Right lobe of liver (tissue), 6 donors: ENCODE measurements at regions not wholly inside any gene's neighbourhood (a gene's known extent, or its start where the extent isn't known, plus 50 kb on each side); places are given as distances from the start of the nearest gene placed in this dataset.

Experiments
- ATAC-seq, 4 donors: fragments of 200-7000 bp; cut with Tn5 transposase; one replicate each; pipeline ENCODE4 v1.9.1; 2020; ENCODE audit warnings: mild to moderate bottlenecking in 4 of 4, moderate library complexity in 4 of 4
- DNase-seq, 3 donors: peaks; one replicate each; pipeline ENCODE4 v3.0.0-alpha.2; 2020
- H3K27ac ChIP-seq, 3 donors: fragments of 200-600 bp; one replicate each; pipeline ENCODE4 v1.8.0; 2022
- H3K27me3 ChIP-seq, 2 donors: fragments of 200-600 bp; one replicate each; pipeline ENCODE4 v1.8.0; 2022
- H3K36me3 ChIP-seq, 4 donors: fragments of 200-600 bp; sonication (generic) in 1 of 4; one replicate each; pipeline versions ENCODE4 v1.5.1 to v1.8.0; 2017 to 2022; ENCODE audit warnings: control low read depth in 1 of 4
- H3K4me1 ChIP-seq, 4 donors: fragments of 200-600 bp; sonication (generic) in 1 of 4; one replicate each; pipeline versions ENCODE4 v1.5.1 to v1.8.0; 2017 to 2022; ENCODE audit warnings: control low read depth in 1 of 4
- H3K4me3 ChIP-seq, 3 donors: fragments of 200-600 bp; one replicate each; pipeline ENCODE4 v1.8.0; 2022
- H3K9me3 ChIP-seq, 4 donors: fragments of 200-600 bp; sonication (generic) in 1 of 4; one replicate each; pipeline versions ENCODE4 v1.5.1 to v1.8.0; 2017 to 2022; ENCODE audit warnings: control low read depth in 1 of 4
- POLR2A ChIP-seq: fragments of 450-650 bp; IDR thresholded peaks from one replicate; pipeline ENCODE4 v1.6.1; 2017; ENCODE audit warnings: antibody characterized with exemption, mild to moderate bottlenecking
- WGBS: methylation state at CpG from one replicate; pipeline ENCODE4 v1.1.6; 2018; ENCODE audit warnings: low coverage, low lambda C conversion rate; ENCODE audit not compliant: insufficient coverage; ENCODE audit errors: missing lambda C conversion rate; 5-methylcytosine and 5-hydroxymethylcytosine counted together
- intact Hi-C, 2 donors: fragments of 100-400 bp; cut with DNase I; formaldehyde crosslinking; loops; one replicate each; pipeline versions ENCODE4 v1.11.2 to v1.14.1; 2022
- TF ChIP-seq, protein P1 (sequence below), 4 donors: fragments of 200-600 bp in 3 of 4; fragments of 450-650 bp in 1 of 4; IDR thresholded peaks; one replicate each; pipeline versions ENCODE4 v1.5.1 to v1.8.0; 2016 to 2022; ENCODE audit warnings: antibody characterized with exemption in 4 of 4, mild to moderate bottlenecking in 2 of 4
- donor health status: DM: no; HTN: yes; CAD: no.
- donor health status: DM: no; HTN: no; CAD: no.
- donor health status: DM: no; HTN: no; CAD: no.
- donor health status: DM: no; HTN: yes; CAD: no.
- donor health status: DM: no; HTN: yes; CAD: no.

DNA sequence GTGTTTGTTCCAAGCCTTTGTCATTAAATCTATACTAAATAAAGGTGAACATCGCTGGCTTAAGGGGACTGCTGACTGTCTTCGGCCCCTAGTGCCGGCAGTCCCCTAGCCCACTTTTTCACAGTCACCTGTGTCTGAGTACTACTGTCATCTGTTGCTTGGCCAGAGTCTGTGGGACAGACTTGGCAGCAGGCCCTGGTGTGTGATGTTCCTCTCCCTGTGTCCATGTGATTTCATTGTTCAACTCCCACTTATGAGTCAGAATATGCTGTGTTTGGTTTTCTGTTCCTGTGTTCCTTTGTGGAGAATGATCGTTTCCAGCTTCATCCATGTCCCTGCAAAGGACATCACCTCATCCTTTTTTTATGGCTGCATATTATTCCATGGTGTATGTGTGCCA lies 133.4 kb downstream of the HAO1 start:
- Histone ChIP-seq H3K4me3 (no peak overlapping the region), H3K27ac (no peak overlapping the region), H3K27me3 (no peaks in the 10 kb centered on the region), H3K4me1 (no peaks in the 10 kb centered on the region), H3K36me3 (no peaks in the 10 kb centered on the region), H3K9me3 (no peaks in the 10 kb centered on the region)
- intact Hi-C loops = no loop called here
- 70% methylated on average over 2 of the region's 4 CpGs for WGBS
- ATAC-seq = no peak
- no peak for DNase-seq
- no peak for TF ChIP-seq POLR2A
- TF ChIP-seq, protein P1, sequence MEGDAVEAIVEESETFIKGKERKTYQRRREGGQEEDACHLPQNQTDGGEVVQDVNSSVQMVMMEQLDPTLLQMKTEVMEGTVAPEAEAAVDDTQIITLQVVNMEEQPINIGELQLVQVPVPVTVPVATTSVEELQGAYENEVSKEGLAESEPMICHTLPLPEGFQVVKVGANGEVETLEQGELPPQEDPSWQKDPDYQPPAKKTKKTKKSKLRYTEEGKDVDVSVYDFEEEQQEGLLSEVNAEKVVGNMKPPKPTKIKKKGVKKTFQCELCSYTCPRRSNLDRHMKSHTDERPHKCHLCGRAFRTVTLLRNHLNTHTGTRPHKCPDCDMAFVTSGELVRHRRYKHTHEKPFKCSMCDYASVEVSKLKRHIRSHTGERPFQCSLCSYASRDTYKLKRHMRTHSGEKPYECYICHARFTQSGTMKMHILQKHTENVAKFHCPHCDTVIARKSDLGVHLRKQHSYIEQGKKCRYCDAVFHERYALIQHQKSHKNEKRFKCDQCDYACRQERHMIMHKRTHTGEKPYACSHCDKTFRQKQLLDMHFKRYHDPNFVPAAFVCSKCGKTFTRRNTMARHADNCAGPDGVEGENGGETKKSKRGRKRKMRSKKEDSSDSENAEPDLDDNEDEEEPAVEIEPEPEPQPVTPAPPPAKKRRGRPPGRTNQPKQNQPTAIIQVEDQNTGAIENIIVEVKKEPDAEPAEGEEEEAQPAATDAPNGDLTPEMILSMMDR (IDR thresholded peaks at IDR 0.05) = no peak

DNA sequence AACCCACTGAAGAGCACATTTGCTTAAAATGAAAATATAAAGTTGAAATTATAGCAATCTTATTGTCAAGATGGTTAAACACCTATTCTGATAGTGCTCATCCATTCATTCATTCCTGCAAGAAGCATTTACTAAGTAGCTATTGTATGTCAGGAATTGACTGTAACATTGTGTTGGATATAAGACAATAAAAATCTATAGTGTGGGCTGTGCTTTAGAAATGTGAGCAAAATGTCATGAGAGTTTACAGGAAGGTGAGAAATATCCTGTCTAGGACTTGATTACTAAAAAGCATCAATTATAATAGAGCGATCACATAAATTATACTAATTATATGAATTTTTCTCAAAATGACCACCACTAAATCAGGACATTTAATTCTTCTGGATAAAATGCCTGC lies 123.0 kb downstream of the HAO1 start:
- DNase-seq = no peak
- WGBS = 80% methylated on average over 1 of the region's 1 CpG
- Histone ChIP-seq H3K9me3 (no peaks in the 10 kb centered on the region), H3K36me3 (no peaks in the 10 kb centered on the region), H3K4me1 (no peaks in the 10 kb centered on the region), H3K27ac (no peak overlapping the region), H3K4me3 (no peak overlapping the region), H3K27me3 (no peaks in the 10 kb centered on the region)
- intact Hi-C loops = no loop called here
- TF ChIP-seq, protein P1 (IDR thresholded peaks at IDR 0.05) = no peak
- no peak for TF ChIP-seq POLR2A
- no peak for ATAC-seq

DNA sequence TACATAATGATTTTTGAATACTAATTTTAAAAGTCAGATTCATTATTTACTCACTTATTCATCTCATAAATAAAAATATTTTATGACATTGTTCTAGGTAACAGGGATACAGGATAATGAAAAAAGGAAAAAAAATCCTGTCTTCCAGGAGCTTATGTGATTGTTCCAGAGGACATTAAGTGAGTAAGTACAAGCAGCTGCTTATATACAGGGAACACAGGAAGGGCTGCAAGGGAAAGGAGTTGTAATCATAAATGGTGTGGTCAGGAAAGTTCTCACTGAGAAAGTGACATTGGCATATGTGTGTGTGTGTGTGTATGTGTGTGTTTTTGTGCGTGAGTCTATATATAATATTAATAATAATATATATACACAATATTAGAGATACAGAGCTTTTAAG lies 121.8 kb downstream of the HAO1 start:
- H3K9me3 ChIP-seq = no peaks in the 10 kb centered on the region
- WGBS = 67% methylated on average over 1 of the region's 1 CpG
- ATAC-seq (no peak), DNase-seq (no peak)
- H3K4me3 ChIP-seq = no peak overlapping the region
- H3K36me3 ChIP-seq = no peaks in the 10 kb centered on the region
- H3K27ac ChIP-seq = no peak overlapping the region
- H3K27me3 ChIP-seq = no peaks in the 10 kb centered on the region
- H3K4me1 ChIP-seq = no peaks in the 10 kb centered on the region
- intact Hi-C loops = no loop called here
- TF ChIP-seq POLR2A = no peak
- TF ChIP-seq, protein P1 (IDR thresholded peaks at IDR 0.05) = no peak

DNA sequence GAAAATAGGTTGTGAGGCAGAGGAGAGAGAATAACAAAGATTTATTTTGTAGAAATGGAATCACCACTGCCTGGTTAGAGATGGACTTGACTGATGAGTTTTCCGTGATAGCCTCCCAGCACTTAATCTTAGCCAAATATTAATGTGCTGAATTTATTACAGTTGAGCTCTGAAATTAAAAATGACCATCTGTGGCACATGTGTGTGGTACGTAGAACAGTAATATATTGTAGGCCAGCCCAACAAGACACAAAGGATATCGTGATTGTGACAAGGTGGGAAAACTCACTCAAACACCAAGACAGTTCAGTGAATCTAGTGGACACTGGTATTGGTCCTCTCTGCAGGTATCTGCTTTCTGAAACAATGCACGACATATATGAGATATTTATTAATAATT lies 119.4 kb downstream of the HAO1 start:
- no peak overlapping the region for H3K27ac ChIP-seq
- H3K4me3 ChIP-seq = no peak overlapping the region
- no peaks in the 10 kb centered on the region for H3K27me3 ChIP-seq
- TF ChIP-seq, protein P1 (IDR thresholded peaks at IDR 0.05) = no peak
- no peak for TF ChIP-seq POLR2A
- no peaks in the 10 kb centered on the region for H3K36me3 ChIP-seq
- ATAC-seq (no peak), DNase-seq (no peak)
- WGBS = 80% methylated on average over 4 of the region's 4 CpGs
- intact Hi-C loops = no loop called here
- no peaks in the 10 kb centered on the region for H3K4me1 ChIP-seq
- no peaks in the 10 kb centered on the region for H3K9me3 ChIP-seq

DNA sequence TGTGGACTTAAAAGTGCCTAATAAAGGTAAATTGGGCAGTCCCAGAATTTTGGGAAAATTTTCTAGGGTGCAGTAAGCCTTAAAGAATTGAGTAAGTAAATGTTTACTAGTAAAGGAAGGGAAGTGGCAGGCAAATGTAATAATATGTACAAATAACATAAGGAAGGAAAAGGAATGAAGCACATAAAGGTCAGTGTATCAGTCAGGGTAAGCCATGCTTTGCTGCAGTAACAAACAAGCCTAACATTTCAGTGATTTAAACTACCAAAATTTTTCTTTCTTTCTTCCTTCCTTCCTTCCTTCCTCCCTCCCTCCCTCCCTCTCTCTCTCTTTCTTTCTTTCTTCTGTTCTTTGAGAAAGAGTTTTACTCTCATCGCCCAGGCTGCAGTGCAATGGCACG lies 117.5 kb downstream of the HAO1 start:
- Histone ChIP-seq H3K36me3 (no peaks in the 10 kb centered on the region), H3K27ac (no peak overlapping the region), H3K27me3 (no peaks in the 10 kb centered on the region), H3K9me3 (no peaks in the 10 kb centered on the region), H3K4me1 (no peaks in the 10 kb centered on the region), H3K4me3 (no peak overlapping the region)
- WGBS = 95% methylated on average over 2 of the region's 2 CpGs
- no peak for TF ChIP-seq POLR2A
- TF ChIP-seq, protein P1 (IDR thresholded peaks at IDR 0.05) = no peak
- DNase-seq (no peak), ATAC-seq (no peak)
- intact Hi-C loops = no loop called here
